ENCODE measurements at regions not wholly inside any gene's neighbourhood (a gene's known extent, or its start where the extent isn't known, plus 50 kb on each side); places are given as distances from the start of the nearest gene placed in this dataset.

- TF ChIP-seq CTCF (IDR thresholded peaks at IDR 0.05) (peak; percentile 30 to 75 (median 59)), POLR2A (IDR thresholded peaks at IDR 0.05) (no peak)
Observed at GRCh38 chr12:97308576-97309198, 153.9 kb upstream of the RMST start.

All from esophagus squamous epithelium (tissue), 4 donors.